ENCODE measurements at regions not wholly inside any gene's neighbourhood (a gene's known extent, or its start where the extent isn't known, plus 50 kb on each side); places are given as distances from the start of the nearest gene placed in this dataset.

DNA sequence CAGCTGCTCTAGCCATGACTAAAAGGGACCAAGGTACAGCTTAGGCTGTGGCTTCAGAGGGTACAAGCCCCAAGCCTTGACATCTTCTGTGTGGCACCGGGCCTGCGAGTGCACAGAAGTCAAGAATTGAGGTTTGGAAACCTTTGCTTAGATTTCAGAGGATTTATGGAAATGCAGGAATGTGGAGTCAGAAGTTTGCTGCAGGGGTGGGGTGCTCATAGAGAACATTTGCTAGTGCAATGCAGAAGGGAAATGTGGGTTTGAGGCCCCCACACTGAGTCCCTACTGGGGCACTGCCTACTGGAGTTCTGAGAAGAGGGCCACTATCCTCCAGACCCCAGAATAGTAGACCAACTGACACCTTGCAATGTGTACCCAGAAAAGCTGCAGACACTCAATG lies 624.9 kb upstream of the FTMT start:
- Histone ChIP-seq H3K4me3 (ENCODE audit: low read depth, low read length) (no peak overlapping the region), H3K27ac (ENCODE audit: insufficient read depth, low read length, poor library complexity, severe bottlenecking) (no peak overlapping the region), H3K27me3 (ENCODE audit: control insufficient read depth, insufficient read depth, low read length) (no peaks in the 10 kb centered on the region), H3K36me3 (ENCODE audit: control insufficient read depth, insufficient read depth, low read length) (no peaks in the 10 kb centered on the region), H3K4me1 (ENCODE audit: control insufficient read depth, insufficient read depth, low read length, poor library complexity, severe bottlenecking) (no peaks in the 10 kb centered on the region), H3K9me3 (ENCODE audit: control insufficient read depth in 2 of 2, low read length in 2 of 2) (no peaks in the 10 kb centered on the region)
- Mint-ChIP-seq H3K4me3 (no peak overlapping the region), H3K27me3 (no peaks in the 10 kb centered on the region), H3K9me3 (peaks cover 8 to 28% (median 11%) of the 10 kb centered on the region in 7 donors), H3K36me3 (no peaks in the 10 kb centered on the region), H3K4me1 (no peaks in the 10 kb centered on the region), H3K27ac (no peak overlapping the region)
- DNase-seq, result no peak
- ATAC-seq (ENCODE audit: low read depth in 2 of 2), result no peak

DNA sequence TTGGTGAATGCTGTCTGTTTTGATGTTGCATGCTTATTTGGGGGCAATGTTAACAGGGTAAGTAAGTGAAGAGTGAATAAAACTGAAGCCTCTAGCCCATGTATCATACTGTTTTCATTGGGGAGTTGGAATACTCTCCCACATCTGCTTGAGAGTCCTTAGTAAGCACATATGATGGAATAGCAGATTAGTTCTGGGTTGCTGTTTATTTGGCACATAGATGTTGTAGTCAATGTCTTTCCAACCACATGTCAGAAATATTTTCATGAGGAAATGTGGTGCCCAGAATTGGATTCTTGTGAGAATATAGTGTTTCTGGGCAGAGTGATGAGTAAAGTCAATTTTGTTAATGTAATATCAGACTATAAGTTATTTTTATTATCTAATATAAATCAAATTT lies 611.7 kb upstream of the FTMT start:
- Mint-ChIP-seq H3K36me3 (no peaks in the 10 kb centered on the region), H3K4me1 (no peaks in the 10 kb centered on the region), H3K27ac (no peak overlapping the region), H3K9me3 (peaks cover 0 to 9% (median 4%) of the 10 kb centered on the region in 7 donors), H3K4me3 (no peak overlapping the region), H3K27me3 (no peaks in the 10 kb centered on the region)
- no peak for DNase-seq
- H3K9me3 ChIP-seq (ENCODE audit: control insufficient read depth in 2 of 2, low read length in 2 of 2), result peaks cover 0 to 5% of the 10 kb centered on the region in 2 experiments
- no peaks in the 10 kb centered on the region for H3K4me1 ChIP-seq (ENCODE audit: control insufficient read depth, insufficient read depth, low read length, poor library complexity, severe bottlenecking)
- no peak overlapping the region for H3K27ac ChIP-seq (ENCODE audit: insufficient read depth, low read length, poor library complexity, severe bottlenecking)
- ATAC-seq (ENCODE audit: low read depth in 2 of 2), result no peak
- H3K36me3 ChIP-seq (ENCODE audit: control insufficient read depth, insufficient read depth, low read length), result no peaks in the 10 kb centered on the region
- H3K4me3 ChIP-seq (ENCODE audit: low read depth, low read length), result no peak overlapping the region
- no peaks in the 10 kb centered on the region for H3K27me3 ChIP-seq (ENCODE audit: control insufficient read depth, insufficient read depth, low read length)

DNA sequence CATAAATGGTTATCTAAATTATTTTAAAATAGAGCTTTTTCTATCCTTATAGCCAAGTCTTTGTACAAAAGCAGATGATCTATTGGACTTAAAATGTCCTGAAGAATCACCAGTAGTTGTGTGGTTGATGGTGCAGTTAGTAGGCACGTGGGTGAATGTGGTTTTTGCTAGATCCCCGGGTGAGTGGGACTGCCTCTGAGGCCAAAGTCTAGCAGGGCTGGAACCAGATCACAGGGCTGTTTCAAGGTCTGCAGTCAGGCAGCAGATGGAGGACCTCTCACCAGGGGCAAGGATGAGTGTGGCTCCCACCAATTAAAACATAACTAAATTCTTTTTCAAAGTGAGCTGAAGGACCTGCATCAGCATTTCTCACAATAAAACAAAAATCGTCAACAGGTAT lies 604.7 kb upstream of the FTMT start:
- peaks cover 0 to 14% (median 7%) of the 10 kb centered on the region in 7 donors for H3K9me3 Mint-ChIP-seq
- peaks cover 0 to 2% of the 10 kb centered on the region in 2 experiments for H3K9me3 ChIP-seq (ENCODE audit: control insufficient read depth in 2 of 2, low read length in 2 of 2)
- DNase-seq (no peak), ATAC-seq (ENCODE audit: low read depth in 2 of 2) (no peak)
- no peaks in the 10 kb centered on the region for H3K4me1 Mint-ChIP-seq
- no peak overlapping the region for H3K4me3 ChIP-seq (ENCODE audit: low read depth, low read length)
- no peaks in the 10 kb centered on the region for H3K27me3 Mint-ChIP-seq
- H3K27me3 ChIP-seq (ENCODE audit: control insufficient read depth, insufficient read depth, low read length), result no peaks in the 10 kb centered on the region
- H3K27ac ChIP-seq (ENCODE audit: insufficient read depth, low read length, poor library complexity, severe bottlenecking), result no peak overlapping the region
- H3K27ac Mint-ChIP-seq, result no peak overlapping the region
- no peak overlapping the region for H3K4me3 Mint-ChIP-seq
- no peaks in the 10 kb centered on the region for H3K36me3 ChIP-seq (ENCODE audit: control insufficient read depth, insufficient read depth, low read length)
- no peaks in the 10 kb centered on the region for H3K4me1 ChIP-seq (ENCODE audit: control insufficient read depth, insufficient read depth, low read length, poor library complexity, severe bottlenecking)
- no peaks in the 10 kb centered on the region for H3K36me3 Mint-ChIP-seq

DNA sequence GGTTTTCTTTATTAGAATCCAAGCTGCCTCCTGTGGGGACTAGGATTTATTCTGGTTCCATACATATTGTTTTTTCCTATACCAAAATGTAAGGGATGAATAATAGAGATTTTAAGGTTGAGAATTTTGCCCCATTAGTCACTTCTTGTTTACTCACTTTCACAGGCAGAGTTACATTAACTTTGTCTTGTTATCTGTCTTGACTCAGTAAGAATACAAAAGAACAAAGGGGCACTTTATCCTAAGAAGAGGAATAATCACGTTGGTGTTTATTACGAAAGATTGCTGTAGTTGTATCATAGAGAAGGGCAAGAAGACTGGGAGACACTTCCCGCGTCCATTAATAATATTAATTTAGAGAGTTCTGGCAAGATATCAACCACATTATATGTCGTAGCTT lies 599.7 kb upstream of the FTMT start:
- H3K4me3 Mint-ChIP-seq, result no peak overlapping the region
- no peaks in the 10 kb centered on the region for H3K36me3 Mint-ChIP-seq
- peaks cover 0 to 22% (median 7%) of the 10 kb centered on the region in 7 donors for H3K9me3 Mint-ChIP-seq
- H3K9me3 ChIP-seq (ENCODE audit: control insufficient read depth in 2 of 2, low read length in 2 of 2), result peaks cover 0 to 2% of the 10 kb centered on the region in 2 experiments
- H3K4me1 ChIP-seq (ENCODE audit: control insufficient read depth, insufficient read depth, low read length, poor library complexity, severe bottlenecking), result no peaks in the 10 kb centered on the region
- ATAC-seq (ENCODE audit: low read depth in 2 of 2), result no peak
- no peak overlapping the region for H3K27ac Mint-ChIP-seq
- no peak overlapping the region for H3K4me3 ChIP-seq (ENCODE audit: low read depth, low read length)
- no peaks in the 10 kb centered on the region for H3K36me3 ChIP-seq (ENCODE audit: control insufficient read depth, insufficient read depth, low read length)
- H3K27me3 ChIP-seq (ENCODE audit: control insufficient read depth, insufficient read depth, low read length), result no peaks in the 10 kb centered on the region
- no peaks in the 10 kb centered on the region for H3K27me3 Mint-ChIP-seq
- no peak for DNase-seq
- H3K27ac ChIP-seq (ENCODE audit: insufficient read depth, low read length, poor library complexity, severe bottlenecking), result no peak overlapping the region
- no peaks in the 10 kb centered on the region for H3K4me1 Mint-ChIP-seq

DNA sequence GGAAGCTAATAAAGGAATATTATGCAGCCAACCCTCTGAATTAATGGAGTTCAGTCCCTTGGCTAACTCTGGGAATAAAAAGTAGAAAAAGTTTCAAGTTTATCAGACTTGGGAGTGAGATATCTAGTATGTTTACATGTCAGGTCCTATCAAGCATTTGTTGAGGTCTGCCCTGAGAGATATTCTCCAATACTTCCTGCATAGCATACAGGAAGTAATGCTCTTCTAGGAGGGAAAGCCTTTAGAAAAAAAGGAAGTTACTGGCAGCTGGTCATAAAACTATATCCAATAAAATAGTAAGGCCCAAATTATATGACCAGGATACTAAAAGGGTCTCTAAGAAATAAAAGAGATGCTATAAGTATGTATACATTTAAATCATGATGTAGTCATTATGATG lies 594.1 kb upstream of the FTMT start:
- no peak overlapping the region for H3K4me3 ChIP-seq (ENCODE audit: low read depth, low read length)
- H3K9me3 ChIP-seq (ENCODE audit: control insufficient read depth in 2 of 2, low read length in 2 of 2), result no peaks in the 10 kb centered on the region
- no peaks in the 10 kb centered on the region for H3K36me3 Mint-ChIP-seq
- H3K4me1 Mint-ChIP-seq, result no peaks in the 10 kb centered on the region
- H3K27ac ChIP-seq (ENCODE audit: insufficient read depth, low read length, poor library complexity, severe bottlenecking), result no peak overlapping the region
- no peak overlapping the region for H3K4me3 Mint-ChIP-seq
- no peaks in the 10 kb centered on the region for H3K4me1 ChIP-seq (ENCODE audit: control insufficient read depth, insufficient read depth, low read length, poor library complexity, severe bottlenecking)
- H3K27ac Mint-ChIP-seq, result no peak overlapping the region
- ATAC-seq (ENCODE audit: low read depth in 2 of 2), result no peak
- no peak for DNase-seq
- H3K27me3 ChIP-seq (ENCODE audit: control insufficient read depth, insufficient read depth, low read length), result no peaks in the 10 kb centered on the region
- no peaks in the 10 kb centered on the region for H3K36me3 ChIP-seq (ENCODE audit: control insufficient read depth, insufficient read depth, low read length)
- peaks cover 3 to 28% (median 7%) of the 10 kb centered on the region in 7 donors for H3K9me3 Mint-ChIP-seq
- H3K27me3 Mint-ChIP-seq, result no peaks in the 10 kb centered on the region

DNA sequence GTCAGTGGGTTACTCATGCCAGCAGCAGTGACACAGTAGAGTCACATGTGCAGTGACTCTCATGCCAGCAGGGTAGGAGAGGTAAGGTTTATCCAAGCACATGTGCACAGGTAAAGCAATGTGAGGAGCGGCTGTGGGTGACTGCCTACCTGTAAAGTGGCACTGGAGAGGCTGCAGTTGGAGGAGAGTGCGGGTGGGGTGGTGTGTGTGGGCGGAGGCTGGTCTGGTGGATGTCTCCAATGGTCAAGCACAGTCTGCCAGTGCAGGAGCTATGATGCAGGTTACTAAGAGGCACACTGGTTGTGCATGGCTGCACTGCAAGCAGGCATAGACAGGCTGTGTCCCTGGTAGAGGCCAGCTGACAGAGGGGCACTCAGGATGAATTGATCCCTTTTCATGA lies 588.2 kb upstream of the FTMT start:
- DNase-seq (no peak), ATAC-seq (ENCODE audit: low read depth in 2 of 2) (no peak)
- Mint-ChIP-seq H3K4me3 (no peak overlapping the region), H3K36me3 (no peaks in the 10 kb centered on the region), H3K27ac (no peak overlapping the region), H3K4me1 (no peaks in the 10 kb centered on the region), H3K9me3 (peaks cover 2 to 20% (median 11%) of the 10 kb centered on the region in 7 donors), H3K27me3 (no peaks in the 10 kb centered on the region)
- Histone ChIP-seq H3K4me1 (ENCODE audit: control insufficient read depth, insufficient read depth, low read length, poor library complexity, severe bottlenecking) (no peaks in the 10 kb centered on the region), H3K9me3 (ENCODE audit: control insufficient read depth in 2 of 2, low read length in 2 of 2) (peaks cover 0 to 4% of the 10 kb centered on the region in 2 experiments), H3K27ac (ENCODE audit: insufficient read depth, low read length, poor library complexity, severe bottlenecking) (no peak overlapping the region), H3K36me3 (ENCODE audit: control insufficient read depth, insufficient read depth, low read length) (no peaks in the 10 kb centered on the region), H3K27me3 (ENCODE audit: control insufficient read depth, insufficient read depth, low read length) (no peaks in the 10 kb centered on the region), H3K4me3 (ENCODE audit: low read depth, low read length) (no peak overlapping the region)

DNA sequence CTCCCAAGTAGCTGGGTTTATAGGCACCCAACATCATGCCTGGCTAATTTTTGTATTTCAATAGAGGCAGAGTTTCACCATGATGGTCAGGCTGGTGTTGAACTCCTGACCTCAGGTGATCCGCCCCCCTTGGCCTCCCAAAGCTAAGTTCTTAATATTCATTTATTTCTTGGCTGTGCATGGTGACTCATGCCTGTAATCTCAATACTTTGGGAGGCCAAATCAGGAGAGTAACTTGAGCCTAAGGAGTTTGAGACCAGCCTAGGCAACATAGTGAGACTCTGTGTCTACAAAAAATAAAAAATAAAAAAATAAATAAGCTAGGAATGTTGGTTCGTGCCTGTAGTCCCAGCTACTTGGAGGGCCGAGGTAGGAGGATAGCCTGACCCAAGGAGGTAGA lies 587.1 kb upstream of the FTMT start:
- no peaks in the 10 kb centered on the region for H3K27me3 ChIP-seq (ENCODE audit: control insufficient read depth, insufficient read depth, low read length)
- no peaks in the 10 kb centered on the region for H3K4me1 ChIP-seq (ENCODE audit: control insufficient read depth, insufficient read depth, low read length, poor library complexity, severe bottlenecking)
- no peaks in the 10 kb centered on the region for H3K36me3 ChIP-seq (ENCODE audit: control insufficient read depth, insufficient read depth, low read length)
- no peak overlapping the region for H3K27ac Mint-ChIP-seq
- no peak overlapping the region for H3K27ac ChIP-seq (ENCODE audit: insufficient read depth, low read length, poor library complexity, severe bottlenecking)
- peaks cover 0 to 4% of the 10 kb centered on the region in 2 experiments for H3K9me3 ChIP-seq (ENCODE audit: control insufficient read depth in 2 of 2, low read length in 2 of 2)
- H3K27me3 Mint-ChIP-seq, result no peaks in the 10 kb centered on the region
- H3K4me1 Mint-ChIP-seq, result no peaks in the 10 kb centered on the region
- H3K4me3 ChIP-seq (ENCODE audit: low read depth, low read length), result no peak overlapping the region
- DNase-seq (no peak), ATAC-seq (ENCODE audit: low read depth in 2 of 2) (no peak)
- no peaks in the 10 kb centered on the region for H3K36me3 Mint-ChIP-seq
- H3K9me3 Mint-ChIP-seq, result peaks cover 2 to 20% (median 8%) of the 10 kb centered on the region in 7 donors
- no peak overlapping the region for H3K4me3 Mint-ChIP-seq

DNA sequence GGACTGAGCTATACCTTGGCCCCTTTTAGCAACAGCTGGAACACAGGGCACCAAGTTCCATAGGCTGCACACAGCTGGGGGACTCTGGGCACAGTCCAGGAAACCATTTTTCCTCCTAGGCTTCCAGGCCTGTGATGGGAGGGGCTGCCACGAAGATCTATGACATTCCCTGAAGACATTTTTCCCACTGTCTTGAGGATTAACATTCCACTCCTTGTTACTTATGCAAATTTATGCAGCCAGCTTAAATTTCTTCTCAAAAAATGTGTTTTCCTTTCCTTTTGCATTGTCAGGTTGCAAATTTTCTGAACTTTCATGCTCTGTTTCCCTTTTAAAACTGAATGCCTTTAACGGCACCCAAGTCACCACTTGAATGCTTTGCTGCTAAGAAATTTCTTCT lies 580.1 kb upstream of the FTMT start:
- Mint-ChIP-seq H3K4me1 (no peaks in the 10 kb centered on the region), H3K9me3 (peaks cover 0 to 22% (median 6%) of the 10 kb centered on the region in 7 donors), H3K27ac (no peak overlapping the region), H3K4me3 (no peak overlapping the region), H3K36me3 (no peaks in the 10 kb centered on the region), H3K27me3 (no peaks in the 10 kb centered on the region)
- DNase-seq, result no peak
- no peak overlapping the region for H3K27ac ChIP-seq (ENCODE audit: insufficient read depth, low read length, poor library complexity, severe bottlenecking)
- no peak overlapping the region for H3K4me3 ChIP-seq (ENCODE audit: low read depth, low read length)
- H3K27me3 ChIP-seq (ENCODE audit: control insufficient read depth, insufficient read depth, low read length), result no peaks in the 10 kb centered on the region
- ATAC-seq (ENCODE audit: low read depth in 2 of 2), result no peak
- H3K4me1 ChIP-seq (ENCODE audit: control insufficient read depth, insufficient read depth, low read length, poor library complexity, severe bottlenecking), result no peaks in the 10 kb centered on the region
- peaks cover 1 to 4% of the 10 kb centered on the region in 2 experiments for H3K9me3 ChIP-seq (ENCODE audit: control insufficient read depth in 2 of 2, low read length in 2 of 2)
- H3K36me3 ChIP-seq (ENCODE audit: control insufficient read depth, insufficient read depth, low read length), result no peaks in the 10 kb centered on the region
